ENCODE measurements at regions not wholly inside any gene's neighbourhood (a gene's known extent, or its start where the extent isn't known, plus 50 kb on each side); places are given as distances from the start of the nearest gene placed in this dataset.

DNA sequence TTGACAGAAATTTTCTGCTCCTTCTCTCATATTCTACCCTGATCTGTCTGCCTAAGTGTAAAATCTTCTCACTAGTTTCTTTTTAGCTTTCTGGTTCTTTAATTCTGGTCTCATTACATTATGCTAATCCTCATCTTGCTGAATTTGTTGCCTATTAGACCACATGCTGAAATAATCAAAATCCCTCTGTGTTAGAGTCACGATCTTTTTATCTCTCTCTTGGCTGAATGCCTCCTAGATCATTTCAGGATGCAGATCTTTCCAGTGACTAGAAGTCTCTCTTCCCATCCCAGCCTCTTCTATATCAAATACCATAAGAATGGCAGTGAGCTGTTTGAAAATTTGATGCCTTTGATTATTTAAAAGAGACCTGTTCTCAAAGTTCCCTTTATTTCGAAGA lies 661.9 kb downstream of the SORCS1 start:
- no peak for DNase-seq
- WGBS, 3 donors = 55 to 60% (median 56%) methylated on average over 2 of the region's 2 CpGs
- Histone ChIP-seq H3K27me3 (ENCODE audit: control insufficient read depth in 3 of 3, insufficient read depth in 3 of 3, low read length in 3 of 3) (no peaks in the 10 kb centered on the region), H3K36me3 (ENCODE audit: control insufficient read depth in 3 of 3, insufficient read depth in 2 of 3, low read depth in 1 of 3, low read length in 3 of 3) (no peaks in the 10 kb centered on the region), H3K4me3 (ENCODE audit: low read depth in 1 of 3, low read length in 3 of 3) (no peak overlapping the region), H3K27ac (ENCODE audit: low read depth in 1 of 3, low read length in 2 of 3) (no peak overlapping the region), H3K4me1 (ENCODE audit: control insufficient read depth in 3 of 3, insufficient read depth in 2 of 3, low read depth in 1 of 3, low read length in 2 of 3) (peaks cover 0 to 2% (median 2%) of the 10 kb centered on the region in 3 donors), H3K9me3 (ENCODE audit: control insufficient read depth in 2 of 2, insufficient read depth in 1 of 2, low read depth in 1 of 2, low read length in 1 of 2) (no peaks in the 10 kb centered on the region)
- FAIRE-seq = no peak

DNA sequence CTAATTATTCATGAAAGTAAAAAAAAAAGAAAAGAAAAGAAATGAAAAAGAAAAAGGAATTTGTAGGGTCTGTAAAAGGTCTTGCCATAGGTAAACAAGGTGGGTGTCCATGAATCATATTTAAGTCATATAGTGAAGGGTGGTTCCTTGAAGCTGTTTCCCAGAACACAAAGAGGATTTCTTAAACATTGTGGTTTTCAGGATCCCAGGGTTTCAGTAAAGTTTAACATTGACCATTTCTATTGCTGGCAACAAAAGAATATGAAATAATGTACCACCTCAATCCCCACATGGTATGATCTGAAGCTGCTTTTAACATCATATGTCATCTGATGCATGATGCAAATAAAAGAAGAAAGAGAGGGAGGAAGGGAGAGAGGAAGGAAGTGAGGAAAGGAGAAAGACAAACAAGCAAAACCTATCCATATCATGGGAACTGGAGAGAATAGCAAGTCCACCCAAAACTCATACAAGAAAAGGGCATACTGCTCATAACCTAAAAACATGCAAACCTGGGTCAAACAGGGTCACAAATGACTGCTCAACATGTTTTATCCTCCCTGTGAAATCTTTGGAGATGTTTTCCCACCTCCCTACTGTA lies 663.5 kb downstream of the SORCS1 start:
- Histone ChIP-seq H3K4me3 (ENCODE audit: low read depth in 1 of 3, low read length in 3 of 3) (no peak overlapping the region), H3K36me3 (ENCODE audit: control insufficient read depth in 3 of 3, insufficient read depth in 2 of 3, low read depth in 1 of 3, low read length in 3 of 3) (no peaks in the 10 kb centered on the region), H3K27me3 (ENCODE audit: control insufficient read depth in 3 of 3, insufficient read depth in 3 of 3, low read length in 3 of 3) (no peaks in the 10 kb centered on the region), H3K27ac (ENCODE audit: low read depth in 1 of 3, low read length in 2 of 3) (no peak overlapping the region), H3K4me1 (ENCODE audit: control insufficient read depth in 3 of 3, insufficient read depth in 2 of 3, low read depth in 1 of 3, low read length in 2 of 3) (peaks cover 0 to 6% (median 2%) of the 10 kb centered on the region in 3 donors), H3K9me3 (ENCODE audit: control insufficient read depth in 2 of 2, insufficient read depth in 1 of 2, low read depth in 1 of 2, low read length in 1 of 2) (no peaks in the 10 kb centered on the region)
- DNase-seq (no peak), FAIRE-seq (no peak)

DNA sequence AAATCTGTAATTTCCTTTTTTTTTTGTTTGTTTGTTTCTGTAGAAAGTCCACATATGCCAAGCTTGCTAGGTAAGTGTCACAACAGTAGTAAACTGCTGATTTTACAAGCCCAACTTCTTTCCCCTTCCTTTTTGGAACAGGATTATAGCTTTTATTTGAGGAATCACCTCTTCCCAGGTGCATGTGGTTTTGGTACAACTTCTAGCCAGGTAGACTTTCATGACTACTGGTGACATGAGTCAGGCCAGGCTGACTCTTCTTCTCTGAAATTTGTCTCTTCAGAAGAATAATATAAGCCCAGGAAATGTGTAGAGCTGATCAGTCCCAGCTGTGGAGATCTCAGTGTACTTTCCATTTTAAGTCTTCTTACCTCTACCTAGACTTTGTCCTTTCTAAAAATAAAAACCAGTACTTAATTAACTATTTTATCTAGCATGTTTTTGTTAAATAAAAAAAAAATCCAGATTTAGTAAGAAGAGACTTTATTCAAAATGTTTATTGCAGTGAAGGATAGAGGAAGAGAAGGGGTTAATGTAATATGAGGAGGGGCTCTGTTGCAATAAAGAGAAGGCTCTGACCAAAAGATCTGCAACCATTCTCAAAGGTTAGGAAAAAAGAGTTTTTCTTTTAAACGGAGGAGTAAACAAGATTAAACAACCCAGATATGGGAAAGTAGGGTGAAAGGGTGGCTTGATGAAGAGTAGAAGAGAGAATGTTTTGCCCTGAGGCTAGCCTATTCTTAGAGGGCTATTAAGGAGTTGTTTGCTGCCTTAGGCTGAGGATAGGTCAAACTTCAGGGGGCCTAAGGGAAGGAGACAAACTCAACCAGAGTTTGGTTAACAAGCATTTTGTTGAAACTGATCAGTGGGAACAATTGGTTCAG lies 664.2 kb downstream of the SORCS1 start:
- WGBS, 3 donors = 27 to 38% (median 30%) methylated on average over 1 of the region's 1 CpG
- Histone ChIP-seq H3K27ac (ENCODE audit: low read depth in 1 of 3, low read length in 2 of 3) (no peak overlapping the region), H3K36me3 (ENCODE audit: control insufficient read depth in 3 of 3, insufficient read depth in 2 of 3, low read depth in 1 of 3, low read length in 3 of 3) (no peaks in the 10 kb centered on the region), H3K4me3 (ENCODE audit: low read depth in 1 of 3, low read length in 3 of 3) (no peak overlapping the region), H3K4me1 (ENCODE audit: control insufficient read depth in 3 of 3, insufficient read depth in 2 of 3, low read depth in 1 of 3, low read length in 2 of 3) (peaks cover 0 to 6% (median 2%) of the 10 kb centered on the region in 3 donors), H3K27me3 (ENCODE audit: control insufficient read depth in 3 of 3, insufficient read depth in 3 of 3, low read length in 3 of 3) (no peaks in the 10 kb centered on the region), H3K9me3 (ENCODE audit: control insufficient read depth in 2 of 2, insufficient read depth in 1 of 2, low read depth in 1 of 2, low read length in 1 of 2) (no peaks in the 10 kb centered on the region)
- FAIRE-seq = no peak
- DNase-seq = no peak

DNA sequence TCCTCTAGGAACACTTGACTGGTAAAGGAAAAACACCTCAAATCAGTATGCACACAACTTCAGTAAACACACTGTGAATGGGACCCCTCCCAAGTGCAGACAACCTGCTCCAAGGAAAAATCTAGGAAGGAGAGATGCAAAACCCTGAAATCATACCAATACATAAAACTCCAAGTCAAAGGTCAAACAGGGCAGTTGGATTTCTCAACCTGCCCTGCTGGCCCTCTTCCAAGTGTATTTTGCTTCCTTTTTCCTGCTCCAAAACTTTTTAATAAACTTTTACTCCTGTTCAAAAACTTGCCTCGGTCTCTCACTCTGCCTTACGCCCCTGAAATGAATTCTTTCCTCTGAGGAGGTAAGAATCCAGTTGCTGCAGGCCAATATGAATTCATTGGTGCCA lies 665.1 kb downstream of the SORCS1 start:
- H3K27ac ChIP-seq (ENCODE audit: low read depth in 1 of 3, low read length in 2 of 3) = no peak overlapping the region
- H3K36me3 ChIP-seq (ENCODE audit: control insufficient read depth in 3 of 3, insufficient read depth in 2 of 3, low read depth in 1 of 3, low read length in 3 of 3) = no peaks in the 10 kb centered on the region
- H3K4me3 ChIP-seq (ENCODE audit: low read depth in 1 of 3, low read length in 3 of 3) = no peak overlapping the region
- DNase-seq = peak in 1 of 2 donors; percentile 49
- no peak for FAIRE-seq
- H3K9me3 ChIP-seq (ENCODE audit: control insufficient read depth in 2 of 2, insufficient read depth in 1 of 2, low read depth in 1 of 2, low read length in 1 of 2) = no peaks in the 10 kb centered on the region
- no peaks in the 10 kb centered on the region for H3K27me3 ChIP-seq (ENCODE audit: control insufficient read depth in 3 of 3, insufficient read depth in 3 of 3, low read length in 3 of 3)
- 60 to 73% (median 69%) methylated on average over 2 of the region's 2 CpGs for WGBS, 3 donors
- peaks cover 0 to 6% (median 2%) of the 10 kb centered on the region in 3 donors for H3K4me1 ChIP-seq (ENCODE audit: control insufficient read depth in 3 of 3, insufficient read depth in 2 of 3, low read depth in 1 of 3, low read length in 2 of 3)

DNA sequence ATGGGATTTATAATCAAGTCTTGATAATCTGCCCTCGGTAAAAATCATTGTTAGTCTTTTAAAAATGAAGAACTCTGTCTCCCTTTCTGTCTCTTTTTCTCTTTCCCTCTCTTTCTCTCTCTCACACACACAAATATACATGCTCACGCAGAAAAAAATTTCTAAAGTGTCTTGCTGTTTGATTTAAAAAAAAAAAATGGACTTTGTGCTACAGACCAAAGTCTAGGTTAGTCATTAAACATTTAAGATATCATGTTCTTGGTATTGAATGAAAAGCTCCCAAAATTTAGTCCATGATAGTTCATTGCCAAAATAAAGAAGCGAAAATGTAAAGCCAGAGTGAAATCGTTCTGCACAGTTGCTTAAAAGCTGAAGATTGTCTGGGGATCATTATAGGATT lies 665.8 kb downstream of the SORCS1 start:
- H3K9me3 ChIP-seq (ENCODE audit: control insufficient read depth in 2 of 2, insufficient read depth in 1 of 2, low read depth in 1 of 2, low read length in 1 of 2) = no peaks in the 10 kb centered on the region
- H3K27ac ChIP-seq (ENCODE audit: low read depth in 1 of 3, low read length in 2 of 3) = no peak overlapping the region
- H3K36me3 ChIP-seq (ENCODE audit: control insufficient read depth in 3 of 3, insufficient read depth in 2 of 3, low read depth in 1 of 3, low read length in 3 of 3) = no peaks in the 10 kb centered on the region
- FAIRE-seq = no peak
- DNase-seq = peak; percentile 6 to 69
- peaks cover 0 to 6% (median 2%) of the 10 kb centered on the region in 3 donors for H3K4me1 ChIP-seq (ENCODE audit: control insufficient read depth in 3 of 3, insufficient read depth in 2 of 3, low read depth in 1 of 3, low read length in 2 of 3)
- no peaks in the 10 kb centered on the region for H3K27me3 ChIP-seq (ENCODE audit: control insufficient read depth in 3 of 3, insufficient read depth in 3 of 3, low read length in 3 of 3)
- WGBS, 3 donors = 18 to 53% (median 34%) methylated on average over 4 of the region's 4 CpGs
- H3K4me3 ChIP-seq (ENCODE audit: low read depth in 1 of 3, low read length in 3 of 3) = no peak overlapping the region

DNA sequence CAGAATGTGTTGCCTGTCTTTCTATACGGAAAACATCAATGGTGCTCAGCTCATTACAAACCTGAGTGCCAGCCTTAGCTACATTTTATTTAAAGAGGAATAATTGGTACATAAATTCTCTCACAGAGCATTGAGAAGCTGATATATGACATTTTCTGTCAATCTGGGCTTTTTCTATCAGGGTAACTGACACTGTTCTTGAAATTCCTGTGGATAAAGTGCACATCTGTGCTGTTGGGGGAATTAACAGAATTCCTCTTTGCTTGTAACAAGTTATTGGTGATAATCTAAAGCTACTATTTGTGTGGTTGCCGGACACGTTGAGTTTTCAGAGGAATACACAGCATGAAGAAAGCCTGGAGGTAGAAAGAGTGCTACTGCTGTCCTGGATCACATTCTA lies 668.6 kb downstream of the SORCS1 start:
- Histone ChIP-seq H3K27ac (ENCODE audit: low read depth in 1 of 3, low read length in 2 of 3) (no peak overlapping the region), H3K9me3 (ENCODE audit: control insufficient read depth in 2 of 2, insufficient read depth in 1 of 2, low read depth in 1 of 2, low read length in 1 of 2) (peaks cover 0 to 1% of the 10 kb centered on the region in 2 donors), H3K36me3 (ENCODE audit: control insufficient read depth in 3 of 3, insufficient read depth in 2 of 3, low read depth in 1 of 3, low read length in 3 of 3) (no peaks in the 10 kb centered on the region), H3K4me3 (ENCODE audit: low read depth in 1 of 3, low read length in 3 of 3) (no peak overlapping the region), H3K4me1 (ENCODE audit: control insufficient read depth in 3 of 3, insufficient read depth in 2 of 3, low read depth in 1 of 3, low read length in 2 of 3) (peaks cover 0 to 6% (median 2%) of the 10 kb centered on the region in 3 donors), H3K27me3 (ENCODE audit: control insufficient read depth in 3 of 3, insufficient read depth in 3 of 3, low read length in 3 of 3) (no peaks in the 10 kb centered on the region)
- FAIRE-seq (no peak), DNase-seq (no peak)
- WGBS, 3 donors = 86 to 96% (median 87%) methylated on average over 3 of the region's 3 CpGs

DNA sequence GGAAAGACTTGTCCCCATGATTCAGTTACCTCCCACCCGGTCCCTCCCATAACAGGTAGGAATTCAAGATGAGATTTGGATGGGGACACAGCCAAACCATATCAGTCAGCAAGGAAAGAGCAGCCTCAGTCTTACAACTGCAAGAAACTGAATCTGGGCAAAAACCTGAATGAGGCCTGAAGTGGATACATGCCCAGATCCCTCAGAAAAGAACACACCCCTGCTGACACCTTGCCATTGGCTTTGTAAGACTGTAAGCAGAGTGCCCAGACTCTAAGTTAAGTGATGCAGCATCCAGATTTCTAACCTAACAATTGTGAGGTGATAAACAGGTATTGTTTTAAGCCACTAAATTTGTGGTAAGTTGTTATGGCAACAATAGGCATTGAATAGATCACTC lies 670.8 kb downstream of the SORCS1 start:
- Histone ChIP-seq H3K36me3 (ENCODE audit: control insufficient read depth in 3 of 3, insufficient read depth in 2 of 3, low read depth in 1 of 3, low read length in 3 of 3) (no peaks in the 10 kb centered on the region), H3K4me3 (ENCODE audit: low read depth in 1 of 3, low read length in 3 of 3) (no peak overlapping the region), H3K9me3 (ENCODE audit: control insufficient read depth in 2 of 2, insufficient read depth in 1 of 2, low read depth in 1 of 2, low read length in 1 of 2) (peaks cover 0 to 3% of the 10 kb centered on the region in 2 donors), H3K27me3 (ENCODE audit: control insufficient read depth in 3 of 3, insufficient read depth in 3 of 3, low read length in 3 of 3) (no peaks in the 10 kb centered on the region), H3K4me1 (ENCODE audit: control insufficient read depth in 3 of 3, insufficient read depth in 2 of 3, low read depth in 1 of 3, low read length in 2 of 3) (peaks cover 0 to 3% (median 0%) of the 10 kb centered on the region in 3 donors), H3K27ac (ENCODE audit: low read depth in 1 of 3, low read length in 2 of 3) (no peak overlapping the region)
- DNase-seq (no peak), FAIRE-seq (no peak)
- WGBS, 3 donors = 83 to 85% (median 83%) methylated on average over 1 of the region's 1 CpG

DNA sequence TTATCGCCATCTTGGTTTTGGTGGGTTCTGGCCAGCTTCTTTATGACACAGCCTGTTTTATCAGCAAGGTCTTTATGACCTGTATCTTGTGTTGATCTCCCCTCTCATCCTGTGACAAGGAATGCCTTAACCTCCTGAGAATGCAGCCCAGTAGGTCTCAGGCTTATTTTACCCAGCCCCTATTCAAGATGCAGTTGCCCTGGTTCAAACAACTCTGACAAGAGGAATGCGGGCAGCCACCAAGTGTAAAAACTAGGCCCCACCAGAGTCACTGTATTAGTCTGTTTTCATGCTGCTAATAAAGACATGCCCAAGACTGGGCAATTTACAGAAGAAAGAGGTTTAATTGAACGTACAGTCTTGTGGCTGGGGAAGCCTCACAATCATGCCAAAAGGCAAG lies 671.3 kb downstream of the SORCS1 start:
- Histone ChIP-seq H3K4me3 (ENCODE audit: low read depth in 1 of 3, low read length in 3 of 3) (no peak overlapping the region), H3K27me3 (ENCODE audit: control insufficient read depth in 3 of 3, insufficient read depth in 3 of 3, low read length in 3 of 3) (no peaks in the 10 kb centered on the region), H3K36me3 (ENCODE audit: control insufficient read depth in 3 of 3, insufficient read depth in 2 of 3, low read depth in 1 of 3, low read length in 3 of 3) (no peaks in the 10 kb centered on the region), H3K9me3 (ENCODE audit: control insufficient read depth in 2 of 2, insufficient read depth in 1 of 2, low read depth in 1 of 2, low read length in 1 of 2) (peaks cover 0 to 3% of the 10 kb centered on the region in 2 donors), H3K4me1 (ENCODE audit: control insufficient read depth in 3 of 3, insufficient read depth in 2 of 3, low read depth in 1 of 3, low read length in 2 of 3) (peaks cover 0 to 3% (median 0%) of the 10 kb centered on the region in 3 donors), H3K27ac (ENCODE audit: low read depth in 1 of 3, low read length in 2 of 3) (no peak overlapping the region)
- WGBS, 3 donors = 87 to 88% (median 88%) methylated on average over 3 of the region's 3 CpGs
- no peak for DNase-seq
- FAIRE-seq = no peak
